OCI-LY1 (cell line): ENCODE measurements at regions not wholly inside any gene's neighbourhood (a gene's known extent, or its start where the extent isn't known, plus 50 kb on each side); places are given as distances from the start of the nearest gene placed in this dataset.

ENCODE experiments used
- H2AFZ ChIP-seq: fragments of 200-600 bp; sonication (generic), shearing (Covaris generic); 2 replicates; pipeline ENCODE4 v1.6.0; 2014; ENCODE audit warnings: antibody characterized with exemption, mild to moderate bottlenecking, low read length
- H3F3A ChIP-seq: fragments of 200-600 bp; sonication (generic), shearing (Covaris generic); 2 replicates; pipeline ENCODE4 v1.6.0; 2014; ENCODE audit warnings: mild to moderate bottlenecking, antibody characterized with exemption, low read length, moderate library complexity; ENCODE audit not compliant: insufficient read depth
- H3K27ac ChIP-seq: fragments of 200-600 bp; sonication (generic); 2 replicates; pipeline ENCODE4 v1.5.1; 2014; ENCODE audit warnings: low read length, mixed run types, mild to moderate bottlenecking, low read depth; ENCODE audit not compliant: poor library complexity, severe bottlenecking
- H3K27me3 ChIP-seq: fragments of 200-600 bp; sonication (generic); 2 replicates; pipeline ENCODE4 v1.6.0; 2014; ENCODE audit warnings: antibody characterized with exemption, mild to moderate bottlenecking, low read length, moderate library complexity; ENCODE audit not compliant: insufficient read depth
- H3K36me3 ChIP-seq: fragments of 200-600 bp; sonication (generic); 2 replicates; pipeline ENCODE4 v1.6.1; 2014; ENCODE audit warnings: mild to moderate bottlenecking, antibody characterized with exemption, low read length, moderate library complexity, mixed read lengths; ENCODE audit not compliant: insufficient read depth
- H3K4me1 ChIP-seq: fragments of 200-600 bp; sonication (generic); 2 replicates; pipeline ENCODE4 v1.5.1; 2014; ENCODE audit warnings: mild to moderate bottlenecking, low read length, moderate library complexity; ENCODE audit not compliant: insufficient read depth, severe bottlenecking
- H3K4me2 ChIP-seq: fragments of 200-600 bp; sonication (generic), shearing (Covaris generic); 2 replicates; pipeline ENCODE4 v1.6.1; 2014; ENCODE audit warnings: low read length
- H3K4me3 ChIP-seq: fragments of 200-600 bp; sonication (generic); 2 replicates; pipeline ENCODE4 v1.5.1; 2014; ENCODE audit warnings: low read length, low read depth, mild to moderate bottlenecking, mixed read lengths; ENCODE audit not compliant: poor library complexity, severe bottlenecking
- H3K79me2 ChIP-seq: fragments of 200-600 bp; shearing (Covaris generic); 2 replicates; pipeline ENCODE4 v1.6.1; 2016; ENCODE audit warnings: mixed run types, low read length, mixed read lengths; ENCODE audit not compliant: insufficient read depth
- H3K9ac ChIP-seq: fragments of 200-600 bp; sonication (generic), shearing (Covaris generic); 2 replicates; pipeline ENCODE4 v1.6.1; 2014; ENCODE audit warnings: mild to moderate bottlenecking, low read length, mixed read lengths
- H3K9me2 ChIP-seq: fragments of 200-600 bp; sonication (generic), shearing (Covaris generic); 2 replicates; pipeline ENCODE4 v1.6.1; 2014; ENCODE audit warnings: low read depth, mild to moderate bottlenecking, low read length, mixed read lengths
- H3K9me3 ChIP-seq: fragments of 200-600 bp; shearing (Covaris generic); 2 replicates; pipeline ENCODE4 v1.6.1; 2014; ENCODE audit warnings: low read length, mixed read lengths
- H4K20me1 ChIP-seq: fragments of 200-600 bp; sonication (generic), shearing (Covaris generic); 2 replicates; pipeline ENCODE4 v1.6.0; 2016; ENCODE audit warnings: mild to moderate bottlenecking, low read length; ENCODE audit not compliant: insufficient read depth
- CTCF ChIP-seq: fragments of 200-600 bp; sonication (generic), shearing (Covaris generic); IDR thresholded peaks from 2 replicates; pipeline ENCODE4 v1.5.1; 2017; ENCODE audit warnings: mild to moderate bottlenecking, antibody characterized with exemption, low read length, moderate library complexity, mixed read lengths
- EZH2 ChIP-seq: fragments of 200-600 bp; sonication (generic), shearing (Covaris generic); IDR thresholded peaks from 2 replicates; pipeline ENCODE4 v1.8.0; 2017; ENCODE audit warnings: borderline replicate concordance, mixed run types, mild to moderate bottlenecking, antibody characterized with exemption, low read length, moderate library complexity, mixed read lengths

- no peaks in the 10 kb centered on the region for H3K27me3 ChIP-seq
- no peaks in the 10 kb centered on the region for H3K9me3 ChIP-seq
- no peak overlapping the region for H2AFZ ChIP-seq
- TF ChIP-seq EZH2 (no peak), CTCF (no peak)
- no peaks in the 10 kb centered on the region for H3K79me2 ChIP-seq
- H3K4me3 ChIP-seq = no peak overlapping the region
- H4K20me1 ChIP-seq = no peaks in the 10 kb centered on the region
- H3K36me3 ChIP-seq = no peaks in the 10 kb centered on the region
- H3K4me2 ChIP-seq = no peak overlapping the region
- no peaks in the 10 kb centered on the region for H3K4me1 ChIP-seq
- H3K27ac ChIP-seq = no peak overlapping the region
- H3F3A ChIP-seq = no peaks in the 10 kb centered on the region
- no peaks in the 10 kb centered on the region for H3K9me2 ChIP-seq
- no peak overlapping the region for H3K9ac ChIP-seq
Measured at GRCh38 chr4:173782660-173783059, 252.6 kb upstream of the HAND2 start.

GRCh38 chr4:173777921-173778320 lies 247.9 kb upstream of the HAND2 start:
- Histone ChIP-seq H3K9me3 (no peaks in the 10 kb centered on the region), H3K4me3 (no peak overlapping the region), H3K4me1 (no peaks in the 10 kb centered on the region), H3F3A (no peaks in the 10 kb centered on the region), H3K9me2 (no peaks in the 10 kb centered on the region), H3K9ac (no peak overlapping the region), H4K20me1 (no peaks in the 10 kb centered on the region), H3K4me2 (no peak overlapping the region), H3K27ac (no peak overlapping the region), H3K27me3 (no peaks in the 10 kb centered on the region), H3K36me3 (no peaks in the 10 kb centered on the region), H2AFZ (no peak overlapping the region), H3K79me2 (no peaks in the 10 kb centered on the region)
- TF ChIP-seq EZH2 (no peak), CTCF (no peak)

GRCh38 chr4:173777421-173777820 lies 247.4 kb upstream of the HAND2 start:
- no peaks in the 10 kb centered on the region for H3K9me2 ChIP-seq

More at GRCh38 chr4:173777421-173777820, 247.4 kb upstream of the HAND2 start:
- H3K4me1 ChIP-seq = no peaks in the 10 kb centered on the region
- H4K20me1 ChIP-seq = no peaks in the 10 kb centered on the region
- H3K4me2 ChIP-seq = no peak overlapping the region
- no peak overlapping the region for H3K4me3 ChIP-seq
- H3K27me3 ChIP-seq = no peaks in the 10 kb centered on the region
- H3K9ac ChIP-seq = no peak overlapping the region
- H3K79me2 ChIP-seq = no peaks in the 10 kb centered on the region
- no peaks in the 10 kb centered on the region for H3K36me3 ChIP-seq
- no peak overlapping the region for H2AFZ ChIP-seq
- no peak overlapping the region for H3K27ac ChIP-seq
- TF ChIP-seq CTCF = no peak
- TF ChIP-seq EZH2 = no peak
- H3K9me3 ChIP-seq = no peaks in the 10 kb centered on the region
- no peaks in the 10 kb centered on the region for H3F3A ChIP-seq
